ENCODE measurements at regions not wholly inside any gene's neighbourhood (a gene's known extent, or its start where the extent isn't known, plus 50 kb on each side); places are given as distances from the start of the nearest gene placed in this dataset.
"Not testable (repeated sequence)": the region's sequence is repeated elsewhere in the genome, so short reads cannot be mapped to it uniquely, and the experiment has no call there.

DNA sequence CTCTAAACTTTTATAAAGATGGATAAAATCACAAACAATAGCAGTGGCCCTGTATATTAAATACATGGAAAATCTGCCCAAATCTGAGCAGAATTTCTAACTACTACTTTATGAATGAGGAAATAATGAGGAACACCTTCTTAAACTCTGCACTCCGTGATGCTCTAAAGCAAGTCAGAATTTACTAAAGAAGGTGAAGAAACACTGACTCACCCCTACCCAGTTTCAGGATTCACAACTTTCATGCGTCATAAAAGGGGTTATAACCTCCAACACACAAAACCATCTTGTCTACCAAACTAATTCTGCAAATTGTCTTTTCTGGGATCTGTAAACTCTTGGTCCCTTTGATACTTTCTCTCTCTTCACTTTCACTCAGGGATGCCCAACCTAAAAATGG lies 561.1 kb upstream of the ACO1 start:
- DNase-seq: no peak

DNA sequence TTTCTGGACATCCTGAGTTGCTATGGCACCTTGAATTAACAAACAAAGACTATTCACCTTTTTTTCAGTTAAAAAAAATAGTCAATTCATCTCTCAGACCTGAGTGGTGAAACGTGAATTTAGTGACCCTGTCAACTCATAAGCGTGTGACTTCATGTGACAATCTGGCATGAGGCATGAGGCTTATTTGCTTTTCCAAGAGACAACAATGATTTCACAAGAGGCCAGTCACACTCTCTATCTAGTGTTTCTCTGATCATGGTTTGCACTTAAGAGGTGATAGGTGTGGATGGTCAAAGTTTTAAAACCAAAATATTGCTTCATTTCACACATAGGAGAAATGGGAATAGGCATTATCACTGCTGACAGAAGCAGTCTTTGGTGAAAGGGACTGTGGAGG lies 559.6 kb upstream of the ACO1 start:
- DNase-seq: no peak

DNA sequence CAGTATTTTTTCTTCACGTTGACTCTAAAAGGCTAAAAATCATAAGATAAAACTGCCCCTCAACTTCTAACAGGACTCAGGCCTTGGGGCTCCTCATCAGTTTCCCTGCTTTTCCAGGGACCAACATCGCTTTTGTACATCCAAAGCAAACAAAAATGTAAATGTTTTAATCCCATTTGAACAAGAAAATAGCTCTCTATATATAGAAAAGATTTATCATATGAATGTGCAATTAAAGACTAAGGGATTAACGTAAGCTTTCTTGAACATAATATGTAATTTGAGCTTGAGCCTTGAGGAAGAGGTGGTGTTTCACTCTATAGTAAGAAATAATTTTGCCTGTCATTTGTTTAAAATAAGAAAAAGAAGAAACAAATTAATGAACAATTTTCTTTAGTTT lies 547.2 kb upstream of the ACO1 start:
- no peak for DNase-seq

DNA sequence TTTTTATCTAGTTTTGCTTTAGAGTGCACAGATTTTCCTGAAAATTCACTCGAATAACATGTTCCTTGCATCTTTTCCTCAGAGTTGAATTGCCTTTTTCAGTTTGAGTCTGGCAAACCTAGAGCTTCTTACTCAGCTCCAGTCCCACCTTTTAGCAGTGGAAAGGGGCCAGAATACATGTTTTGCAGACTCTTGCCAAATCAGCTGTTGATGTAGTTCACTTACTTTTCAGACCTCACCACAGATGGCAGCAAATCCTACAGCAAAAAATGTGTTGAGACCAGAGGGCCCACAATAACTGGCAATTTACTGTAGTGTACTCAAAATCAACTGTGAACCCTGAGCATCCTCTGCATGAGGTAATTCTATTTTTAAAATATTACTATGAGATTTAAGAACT lies 545.2 kb upstream of the ACO1 start:
- DNase-seq: no peak

DNA sequence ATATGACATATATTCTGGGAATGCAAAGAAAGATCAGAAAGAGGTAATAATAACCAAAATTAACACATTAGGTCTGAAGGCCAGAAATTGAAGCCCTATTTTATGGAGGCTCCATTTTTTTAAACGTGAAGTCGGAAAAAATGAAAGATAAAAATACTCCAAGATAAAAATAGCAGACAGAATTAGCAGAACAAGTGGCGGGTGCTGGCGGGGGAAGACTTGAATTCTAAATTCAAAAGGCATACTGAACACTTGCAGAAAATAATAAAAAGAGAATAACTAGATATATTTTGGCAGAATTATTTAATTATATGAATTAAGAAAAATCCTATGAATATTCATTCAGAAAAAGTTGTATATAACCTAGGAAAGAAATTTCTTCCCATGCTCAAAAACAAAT lies 543.7 kb upstream of the ACO1 start:
- DNase-seq: no peak

DNA sequence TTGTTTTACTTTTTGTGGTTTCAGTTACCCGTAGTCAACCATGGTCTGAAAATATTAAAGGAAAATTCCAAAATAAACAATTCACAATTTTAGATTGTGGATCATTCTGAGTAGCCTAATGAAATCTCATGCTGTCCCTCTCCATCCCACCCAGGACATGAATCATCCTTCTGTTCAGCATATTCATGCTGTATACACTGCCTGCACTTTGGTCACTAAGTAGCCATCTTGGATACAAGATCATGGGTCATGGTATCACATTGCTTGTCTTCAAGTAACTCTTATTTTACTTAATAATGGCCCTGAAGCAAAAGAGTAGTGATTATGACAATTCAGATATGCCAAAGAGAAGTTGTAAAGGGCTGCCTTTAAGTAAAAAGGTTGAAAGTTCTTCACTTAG lies 536.5 kb upstream of the ACO1 start:
- no peak for DNase-seq

DNA sequence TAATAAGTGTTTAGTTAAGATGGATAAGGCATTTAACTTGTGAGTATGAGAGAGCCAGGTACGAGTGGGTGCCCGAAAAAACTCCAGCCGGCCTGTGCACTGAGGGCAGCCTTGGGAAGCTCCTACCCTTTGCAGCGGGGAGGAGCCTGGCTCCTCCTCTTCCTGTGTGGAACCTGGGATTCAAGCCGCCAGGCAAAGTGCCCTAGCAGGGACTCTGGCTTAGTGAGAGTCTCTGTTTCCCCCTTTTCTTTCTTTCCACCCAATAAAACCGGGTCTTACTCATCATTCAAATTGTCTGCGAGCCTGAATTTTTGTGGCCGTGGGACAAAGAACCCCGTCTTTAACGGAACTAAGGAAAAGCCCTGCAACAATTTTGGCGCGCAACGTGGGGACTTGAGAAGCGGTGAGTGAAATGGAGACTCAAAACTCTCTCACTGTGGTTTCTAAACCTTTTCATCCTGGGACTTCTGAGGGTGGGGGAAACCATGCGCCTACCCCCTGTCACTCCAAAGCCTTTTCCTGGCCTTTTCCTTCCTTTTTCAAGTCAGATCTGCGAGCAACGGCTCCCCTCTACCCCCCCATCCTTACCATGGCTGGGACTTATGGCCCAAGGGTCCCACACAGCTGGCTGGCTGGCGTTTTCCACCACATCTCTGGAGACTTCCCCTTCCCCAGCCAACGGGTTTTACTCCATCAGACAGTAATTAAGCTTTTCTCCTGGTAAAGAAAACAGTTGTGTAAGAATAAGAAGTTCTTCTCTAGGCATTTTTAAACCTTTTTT lies 535.7 kb upstream of the ACO1 start:
- no peak for DNase-seq

DNA sequence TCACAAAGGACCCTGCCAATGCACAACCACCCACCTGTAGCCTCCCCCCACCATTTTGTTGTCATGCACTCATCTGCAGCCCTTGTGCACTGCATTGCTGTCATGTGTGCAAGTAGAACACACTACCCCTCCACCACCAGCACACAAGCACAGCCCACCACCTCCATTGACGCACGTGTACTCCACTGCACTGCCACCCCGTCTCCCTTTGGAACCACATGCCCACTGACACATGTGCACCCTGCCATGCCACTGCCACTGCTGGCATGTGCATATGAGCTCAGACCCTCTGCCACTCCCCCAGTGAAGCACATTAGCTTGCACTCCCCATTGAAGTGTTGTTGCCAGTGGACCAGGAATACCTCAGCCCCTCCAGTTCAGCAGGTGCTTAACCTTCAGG lies 530.3 kb upstream of the ACO1 start:
- no peak for DNase-seq

DNA sequence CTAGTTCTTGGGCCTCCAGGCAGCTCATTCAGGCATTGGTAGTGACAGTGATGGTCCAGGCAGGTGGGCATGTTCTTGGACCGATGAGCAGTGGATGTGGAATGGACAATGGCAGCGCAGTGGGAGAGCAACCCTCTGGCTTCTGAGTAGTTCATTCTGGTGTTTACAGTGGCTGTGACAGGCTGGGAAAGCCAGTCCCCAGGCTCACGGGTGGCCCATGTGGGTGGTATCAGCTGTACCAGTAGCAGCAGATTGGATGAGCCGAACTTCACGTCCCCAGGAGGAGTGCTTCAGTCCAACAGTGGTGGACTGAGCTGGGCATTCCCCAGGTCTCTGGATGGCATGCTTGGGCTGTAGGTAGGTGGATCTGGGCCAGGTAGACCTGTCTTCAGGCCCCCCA lies 515.6 kb upstream of the ACO1 start:
- DNase-seq: no peak

DNA sequence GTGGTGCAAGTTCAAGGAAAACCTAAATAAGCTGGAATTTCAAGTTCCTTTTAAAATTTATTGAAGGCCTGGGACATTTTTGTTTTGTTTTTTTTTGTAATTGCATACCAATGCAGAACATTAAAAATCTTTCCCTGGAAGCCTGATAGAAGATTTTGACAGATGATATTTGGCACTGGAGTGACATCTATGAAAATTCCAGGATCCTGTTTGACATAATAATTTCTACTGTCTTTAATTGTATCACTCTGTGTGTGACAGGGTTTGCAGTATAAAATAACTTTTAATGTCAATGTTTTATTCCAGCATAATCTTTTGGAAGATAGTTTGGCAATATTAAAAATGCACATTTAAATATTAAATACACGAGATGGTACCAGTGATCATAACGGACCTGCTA lies 514.2 kb upstream of the ACO1 start:
- no peak for DNase-seq

DNA sequence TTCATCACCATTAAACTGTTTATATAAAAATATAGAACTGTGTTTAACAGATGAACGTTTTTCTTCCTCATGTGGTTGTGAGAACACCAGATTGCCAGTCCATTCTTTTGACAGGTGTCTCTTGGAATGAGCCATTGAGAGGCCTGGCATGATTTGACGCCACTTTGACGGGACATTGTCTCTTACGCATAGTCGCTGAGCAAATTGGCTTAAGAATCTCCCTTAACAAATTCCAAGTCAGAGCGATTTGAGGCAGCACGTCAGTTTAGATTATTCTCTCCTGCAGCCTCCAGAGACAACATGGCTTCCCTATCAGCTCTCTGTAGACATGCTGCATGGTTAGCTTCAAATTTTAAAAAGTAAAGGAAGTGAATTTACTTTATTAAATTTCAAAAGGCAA lies 510.7 kb upstream of the ACO1 start:
- no peak for DNase-seq

DNA sequence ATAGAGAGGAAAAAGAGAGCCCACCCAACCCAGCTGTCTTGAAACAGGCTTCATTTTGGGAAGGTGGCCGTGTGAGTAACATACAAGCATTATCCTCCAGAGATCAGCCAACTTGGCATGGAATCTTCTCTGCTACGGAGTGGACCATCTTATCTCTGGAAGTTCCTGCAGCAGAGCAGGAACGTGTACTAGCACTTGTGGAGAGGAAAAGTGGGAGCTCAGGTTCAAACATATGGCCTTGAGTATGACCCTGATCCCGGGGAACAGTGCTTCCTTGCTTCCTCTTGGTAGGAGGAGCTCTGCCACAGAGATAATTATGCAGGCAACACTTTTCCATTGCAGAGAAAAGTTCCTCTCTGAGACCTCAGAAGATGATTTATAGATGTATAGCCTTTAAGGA lies 490.4 kb upstream of the ACO1 start:
- no peak for DNase-seq

DNA sequence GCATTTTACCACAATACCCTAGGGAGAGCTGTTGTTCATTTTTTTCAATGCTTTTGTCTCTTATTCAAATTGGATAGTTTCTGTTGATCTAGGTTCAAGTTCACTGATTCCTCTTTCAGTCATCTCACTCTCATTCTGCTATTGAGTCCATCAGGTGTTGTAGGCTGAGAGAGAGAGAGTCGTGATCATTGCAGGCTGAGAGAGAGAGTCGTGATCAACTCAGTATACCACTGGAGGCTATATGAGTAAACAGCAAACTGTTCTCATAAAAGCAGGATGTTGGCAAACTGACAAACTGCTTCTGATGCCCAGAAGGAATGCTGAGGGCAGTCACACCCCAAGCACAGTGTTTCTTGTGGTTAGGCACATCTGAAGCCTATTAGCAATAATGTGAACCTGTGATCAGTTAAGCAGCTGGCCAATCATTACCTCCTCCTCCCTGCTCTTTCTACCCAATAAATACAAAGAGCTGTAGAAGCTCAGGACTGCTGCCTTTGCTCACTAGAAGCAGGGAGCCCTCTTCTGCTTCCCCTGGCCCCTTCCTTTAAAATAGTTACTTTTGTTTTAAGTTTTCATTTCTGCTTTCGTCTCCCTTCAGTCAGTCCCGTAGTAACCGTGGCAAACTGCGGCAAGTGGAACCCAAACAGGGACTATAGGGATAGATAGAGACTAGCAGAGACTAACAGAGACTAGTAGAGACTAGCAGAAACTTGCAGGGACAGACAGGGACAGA lies 476.1 kb upstream of the ACO1 start:
- DNase-seq: no peak

DNA sequence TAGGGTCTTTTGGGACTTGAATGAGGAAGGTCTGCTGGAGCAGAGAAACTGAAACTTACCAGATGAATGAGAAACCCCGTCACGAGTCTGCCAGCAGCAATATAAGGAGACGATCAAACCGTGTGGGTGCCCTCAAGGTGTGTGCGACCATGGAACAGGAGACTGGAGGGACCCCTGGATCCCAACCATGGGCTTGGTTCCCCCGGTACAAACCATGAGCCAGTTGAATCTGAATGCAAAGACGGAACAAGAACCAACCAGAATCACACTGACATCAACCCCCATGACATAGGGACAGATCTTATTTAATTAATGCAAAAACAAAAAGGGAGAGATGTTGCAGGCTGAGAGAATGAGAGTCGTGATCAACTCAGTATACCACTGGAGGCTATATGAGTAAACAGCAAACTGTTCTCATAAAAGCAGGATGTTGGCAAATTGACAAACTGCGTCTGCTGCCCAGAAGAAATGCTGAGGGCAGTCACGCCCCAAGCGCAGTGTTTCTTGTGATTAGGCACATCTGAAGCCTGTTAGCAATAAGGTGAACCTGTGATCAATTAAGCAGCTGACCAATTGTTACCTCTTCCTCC lies 475.5 kb upstream of the ACO1 start:
- no peak for DNase-seq

DNA sequence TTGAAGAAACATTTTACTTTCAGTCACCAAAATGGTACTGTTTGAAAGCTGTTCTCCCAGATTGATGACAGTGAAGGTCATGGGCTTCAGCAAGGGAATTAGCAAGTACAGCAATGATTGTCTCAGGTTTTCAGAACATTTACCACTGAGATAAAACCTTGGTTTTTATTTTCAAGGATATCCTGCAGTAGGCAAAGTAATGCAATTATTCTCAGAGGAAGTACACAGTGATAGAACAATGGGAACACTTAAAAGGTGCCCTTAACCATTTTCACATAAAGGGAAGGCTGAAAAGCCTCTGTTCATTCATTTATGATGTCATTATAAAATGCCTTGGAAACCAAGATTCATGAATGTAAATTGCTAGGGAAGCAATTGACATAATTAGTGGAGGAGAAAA lies 471.8 kb upstream of the ACO1 start:
- no peak for DNase-seq

DNA sequence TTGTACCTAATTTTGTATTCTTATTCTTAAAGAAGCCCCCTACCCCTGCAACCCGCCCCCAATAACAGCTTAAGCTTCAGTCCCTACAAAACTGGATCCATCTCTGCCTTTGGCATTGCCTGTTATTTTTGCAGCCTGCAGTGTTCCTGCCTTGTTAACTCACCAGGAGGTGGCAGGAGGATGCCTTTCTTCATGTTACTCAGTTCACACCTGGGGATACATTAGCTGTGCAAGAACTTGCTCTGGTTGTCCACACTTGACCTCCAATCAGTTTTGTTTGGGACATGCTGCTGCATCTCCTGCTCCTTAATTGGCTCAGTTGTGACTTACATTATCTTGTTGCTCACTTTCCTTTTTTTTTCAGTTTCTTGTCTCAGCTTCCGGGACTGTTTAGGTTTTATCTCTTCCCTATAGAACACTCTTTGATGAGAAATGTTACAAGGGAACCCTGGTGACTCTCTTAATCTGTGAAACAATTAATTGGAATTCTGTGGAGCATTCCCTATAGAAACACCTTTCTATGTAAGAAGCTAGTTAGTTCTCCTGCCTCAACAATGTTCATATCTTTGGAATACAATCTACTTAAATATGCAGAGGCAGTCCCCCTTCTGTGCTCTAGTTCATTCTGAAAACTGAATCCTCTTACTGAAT lies 467.7 kb upstream of the ACO1 start:
- DNase-seq: no peak

DNA sequence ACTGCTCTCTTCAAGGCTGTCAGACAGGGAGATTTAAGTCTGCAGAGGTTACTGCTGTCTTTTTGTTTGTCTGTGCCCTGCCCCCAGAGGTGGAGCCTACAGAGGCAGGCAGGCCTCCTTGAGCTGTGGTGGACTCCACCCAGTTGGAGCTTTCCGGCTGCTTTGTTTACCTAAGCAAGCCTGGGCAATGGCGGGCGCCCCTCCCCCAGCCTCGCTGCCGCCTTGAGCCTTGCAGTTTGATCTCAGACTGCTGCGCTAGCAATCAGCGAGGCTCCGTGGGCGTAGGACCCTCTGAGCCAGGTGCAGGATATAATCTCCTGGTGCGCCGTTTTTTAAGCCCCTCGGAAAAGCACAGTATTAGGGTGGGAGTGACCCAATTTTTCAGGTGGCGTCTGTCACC lies 446.7 kb upstream of the ACO1 start:
- DNase-seq: not testable (repeated sequence)

DNA sequence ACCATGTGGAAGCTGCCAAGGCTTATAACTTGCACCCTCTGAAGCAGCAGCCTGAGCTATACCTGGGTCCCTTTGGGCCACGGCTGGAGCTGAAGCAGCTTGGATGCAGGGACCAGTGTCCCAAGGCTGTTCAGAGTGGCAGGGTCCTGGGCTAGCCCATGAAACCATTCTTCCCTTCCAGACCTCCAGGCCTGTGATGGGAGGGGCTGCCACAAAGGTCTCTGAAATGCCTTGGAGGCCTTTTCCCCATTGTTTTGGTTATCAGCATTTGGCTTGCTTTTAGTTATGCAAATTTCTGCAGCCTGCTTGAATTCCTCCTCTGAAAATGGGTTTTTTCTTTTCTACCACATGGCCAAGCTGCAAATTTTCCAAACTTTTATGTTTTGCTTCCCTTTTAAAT lies 433.7 kb upstream of the ACO1 start:
- no peak for DNase-seq

DNA sequence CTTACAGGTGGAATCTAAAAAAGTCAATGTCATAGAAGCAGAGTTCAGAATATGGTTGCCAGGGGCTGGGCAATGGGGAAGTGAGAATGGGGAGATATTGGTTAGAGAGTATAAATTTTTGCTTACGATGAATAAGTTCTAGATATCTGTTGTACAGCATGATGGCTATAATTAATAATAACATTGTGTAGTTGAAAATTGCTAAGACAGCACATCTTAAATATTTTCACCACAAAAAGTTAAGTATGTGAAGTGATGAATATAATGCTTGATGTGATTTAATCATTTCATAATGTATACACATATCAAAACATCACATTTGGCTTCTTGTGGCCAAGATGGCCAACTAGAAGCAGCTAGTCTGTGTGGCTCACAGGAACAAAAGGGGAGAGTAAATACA lies 425.9 kb upstream of the ACO1 start:
- DNase-seq: no peak

DNA sequence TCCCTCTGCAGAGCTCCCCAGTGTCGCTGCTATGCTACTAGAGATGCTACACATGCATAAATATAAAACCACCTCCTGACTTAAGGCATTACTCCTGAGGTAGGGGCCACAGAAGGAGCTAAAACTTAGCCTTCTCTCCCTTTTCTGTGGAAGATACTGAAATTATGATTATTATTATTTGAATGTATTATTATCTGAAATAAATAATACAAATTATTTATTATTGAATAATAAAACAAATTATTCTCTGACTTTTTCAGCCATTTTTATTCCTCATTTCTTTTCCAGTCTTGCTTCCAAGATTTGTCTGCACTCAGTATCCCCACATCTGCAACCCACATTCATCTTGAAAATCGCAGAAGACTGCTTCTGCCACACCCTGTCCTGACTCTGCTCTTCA lies 414.9 kb upstream of the ACO1 start:
- no peak for DNase-seq

DNA sequence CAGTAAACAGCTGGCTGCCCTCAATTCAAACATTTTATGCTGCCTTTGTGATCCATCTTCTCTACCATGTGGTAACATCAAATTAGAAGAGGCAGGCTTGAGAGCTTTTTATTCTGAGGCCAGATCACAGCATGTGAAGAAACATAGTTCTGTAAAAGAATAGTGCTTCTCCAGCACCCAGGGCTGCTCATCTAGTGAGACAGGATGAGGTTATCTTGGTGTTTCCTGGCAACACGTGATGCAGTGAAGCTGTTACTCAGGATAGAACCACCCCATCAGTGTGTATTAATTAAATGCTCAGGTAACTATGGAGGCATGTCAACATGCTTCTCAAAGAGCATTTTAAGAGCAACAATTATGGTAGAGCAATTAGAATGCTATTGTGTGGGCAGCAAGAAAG lies 400.5 kb upstream of the ACO1 start:
- no peak for DNase-seq

DNA sequence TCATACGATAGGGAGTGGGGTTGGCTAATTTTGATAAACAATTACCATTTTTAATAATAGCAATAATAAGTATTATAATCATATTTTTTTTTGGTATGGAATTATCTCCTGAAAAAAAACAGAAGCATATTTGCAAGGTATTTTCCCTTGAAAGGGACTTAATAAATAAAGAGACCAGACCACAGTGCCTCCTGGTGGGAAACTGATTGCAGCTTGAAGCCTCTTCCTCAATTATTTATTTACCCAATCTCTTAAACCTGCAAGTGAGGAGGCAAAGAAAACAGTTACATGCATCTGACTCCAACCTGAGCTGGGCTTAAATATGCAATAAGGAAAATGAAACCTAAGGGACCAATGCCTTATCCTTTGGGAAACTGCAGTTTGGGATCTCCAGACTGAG lies 388.1 kb upstream of the ACO1 start:
- no peak for DNase-seq

DNA sequence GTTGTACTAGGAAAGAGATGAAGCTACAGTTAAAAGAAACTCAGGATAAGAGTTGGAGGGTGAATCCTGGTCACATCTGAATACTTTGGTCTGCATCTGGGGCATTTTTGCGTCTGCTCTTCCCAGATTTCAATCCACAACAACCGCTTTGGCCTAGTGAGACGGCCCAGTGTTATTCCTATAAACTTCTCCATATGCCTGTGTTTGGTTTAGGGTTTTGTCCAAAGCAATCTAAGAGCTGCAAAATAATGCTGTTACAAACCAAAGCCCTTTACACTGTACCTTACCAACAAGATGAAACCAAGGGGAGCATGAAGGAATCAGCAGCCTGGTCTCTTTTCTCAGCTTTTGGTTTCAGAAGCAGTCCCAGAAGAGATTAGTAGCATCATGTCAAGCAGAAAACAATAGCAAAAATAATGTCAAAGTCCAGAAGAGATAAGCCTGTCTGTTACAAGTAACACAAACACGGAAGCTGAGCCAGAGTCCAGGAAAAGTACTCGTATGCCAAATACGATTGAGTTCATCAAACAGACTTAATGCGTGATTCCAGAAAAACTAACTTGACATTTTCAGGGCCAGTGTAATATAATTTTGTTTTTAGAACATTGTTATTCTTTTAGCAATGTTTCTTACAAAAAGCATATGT lies 379.9 kb upstream of the ACO1 start:
- DNase-seq: no peak
